HUDEP-2 (cell line): ENCODE measurements at regions not wholly inside any gene's neighbourhood (a gene's known extent, or its start where the extent isn't known, plus 50 kb on each side); places are given as distances from the start of the nearest gene placed in this dataset.

Experiments used
- DNase-seq, 76 experiments: peaks; one replicate each; lab custom pipeline; 2025; ENCODE audit not compliant: unreplicated experiment in 76 of 76; lab: John Stamatoyannopoulos, UW

DNA sequence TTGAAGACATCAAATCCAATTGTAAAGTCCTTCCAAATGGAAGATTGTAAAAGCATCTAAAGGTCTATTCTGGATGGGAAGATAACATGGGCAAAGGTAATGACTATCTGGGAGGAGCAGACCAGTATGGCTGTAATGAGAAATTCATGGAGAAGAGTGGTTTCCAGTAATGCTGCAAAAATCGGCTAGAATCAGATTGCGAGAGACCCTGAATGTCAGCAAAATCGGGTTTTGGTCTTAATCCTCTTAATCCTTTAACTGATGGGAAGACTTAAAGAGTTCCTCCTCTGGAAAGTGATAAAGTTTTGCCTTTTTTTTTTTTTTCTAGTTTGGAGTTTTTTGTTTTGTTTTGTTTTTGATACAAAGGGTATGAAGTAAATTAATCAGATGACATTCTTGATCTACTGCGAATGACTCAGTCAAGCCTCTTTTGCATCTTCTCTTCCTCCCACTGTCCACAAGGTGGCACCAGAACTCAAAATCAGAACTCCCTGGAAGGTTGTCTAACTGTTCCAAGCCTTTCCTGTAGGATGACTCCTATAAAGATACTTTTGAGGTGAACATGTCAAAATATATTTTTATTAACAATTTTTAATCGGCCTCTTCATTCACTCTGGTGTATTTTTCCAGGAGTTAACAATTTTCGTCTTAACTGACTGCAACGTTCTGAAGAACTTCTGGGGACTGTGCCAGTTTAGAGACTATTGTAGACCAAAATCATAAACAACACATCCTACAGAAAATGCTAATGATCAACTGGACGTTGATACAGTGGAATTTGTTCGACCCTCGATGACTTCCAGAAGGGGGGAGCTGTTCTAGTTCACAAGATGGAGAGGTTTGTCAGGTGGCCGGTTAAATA lies 213.3 kb upstream of the MIR17HG start:
- peak in 31 of 76 experiments; percentile 1 to 41 (median 11) for DNase-seq

DNA sequence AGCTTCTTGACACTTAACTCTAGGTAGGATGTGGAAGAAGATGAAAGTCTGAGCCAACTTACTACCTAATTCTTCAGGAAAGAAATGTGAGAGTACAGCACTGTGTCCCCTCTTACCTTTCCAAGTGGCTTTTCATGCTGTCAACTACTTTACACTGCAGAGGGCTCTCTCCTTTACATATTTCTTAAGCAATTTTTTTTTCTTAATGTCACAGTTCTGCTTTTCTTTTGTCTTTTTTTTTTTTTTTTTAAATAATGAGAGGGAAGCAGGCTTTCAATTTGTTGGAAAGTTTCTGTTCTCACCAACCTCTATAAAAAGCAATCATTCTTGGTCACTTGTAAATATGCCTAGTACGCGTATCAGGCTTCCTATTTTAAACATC lies 212.7 kb upstream of the MIR17HG start:
- DNase-seq: no peak

DNA sequence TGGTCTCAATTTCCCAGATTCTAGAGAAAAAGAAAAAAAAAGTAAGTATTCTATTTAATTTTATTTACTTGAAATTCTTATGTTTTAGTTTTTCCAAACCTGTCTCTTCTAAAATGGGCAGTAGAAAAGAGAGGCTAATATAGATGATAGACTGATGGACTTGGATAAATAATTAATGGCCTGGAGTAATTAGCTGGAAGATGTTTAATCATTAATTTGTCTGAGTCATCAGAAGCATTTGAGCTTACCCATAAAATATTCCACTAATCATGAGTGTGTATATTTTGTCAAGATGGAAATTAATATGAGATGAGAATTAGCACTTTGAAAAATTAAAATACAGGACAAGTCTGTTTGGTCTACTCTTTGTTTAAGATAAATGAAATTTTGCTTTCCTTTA lies 212.1 kb upstream of the MIR17HG start:
- no peak for DNase-seq

DNA sequence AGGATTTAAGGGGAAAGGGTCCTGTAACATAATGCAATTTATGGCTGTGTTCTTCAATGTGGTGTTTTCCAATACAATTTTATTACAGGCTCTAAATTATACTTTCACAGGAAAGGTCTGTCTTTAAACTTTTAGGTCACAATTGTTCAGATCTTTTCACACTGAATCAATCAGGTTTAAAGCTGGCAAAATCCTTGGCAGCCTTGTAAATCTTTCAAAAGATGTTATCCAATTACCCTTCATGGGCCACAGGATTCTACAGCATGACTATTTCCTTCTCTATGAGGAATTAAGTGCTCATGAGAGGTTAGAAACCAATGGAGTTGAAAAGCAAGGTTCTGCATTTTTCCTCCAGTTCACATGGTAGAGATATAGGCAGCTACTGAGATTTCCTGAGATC lies 211.5 kb upstream of the MIR17HG start:
- no peak for DNase-seq

DNA sequence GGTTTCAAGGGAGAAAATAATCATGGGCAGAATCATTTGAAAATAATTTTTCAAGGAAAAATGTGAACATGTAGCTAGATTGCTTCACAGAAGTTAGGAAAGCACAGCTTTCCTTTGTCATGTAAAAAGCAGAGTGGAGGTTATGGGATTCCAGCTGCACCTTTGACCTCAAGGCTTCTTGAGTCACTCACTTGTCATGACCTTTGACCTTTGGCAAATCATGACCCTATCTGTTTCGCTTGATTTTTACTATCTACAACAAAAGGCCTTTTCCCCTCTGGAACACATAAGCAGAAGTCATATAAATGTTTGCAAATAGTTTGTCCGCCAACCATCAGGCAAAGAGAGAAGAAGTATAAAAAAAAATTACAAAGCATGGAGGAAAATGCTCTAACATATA lies 210.7 kb upstream of the MIR17HG start:
- no peak for DNase-seq

DNA sequence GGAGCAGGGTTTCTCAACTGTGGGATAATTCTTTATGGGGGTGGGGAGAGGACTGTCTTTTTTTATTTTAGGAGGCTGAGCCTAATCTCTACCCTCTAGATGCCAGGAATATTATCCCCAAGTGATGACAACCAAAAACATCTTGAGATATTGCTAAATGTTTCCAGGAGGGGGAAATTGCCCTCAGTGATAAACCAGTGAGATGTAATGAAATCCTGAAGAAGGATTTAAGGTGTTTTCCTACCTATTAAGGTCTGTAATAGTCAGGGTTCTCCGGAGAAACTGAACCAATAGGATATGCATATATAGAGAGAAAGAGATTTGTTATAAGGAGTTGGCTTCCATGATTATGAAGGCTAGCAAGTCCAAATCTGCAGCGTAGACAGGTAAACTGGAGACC lies 208.3 kb upstream of the MIR17HG start:
- no peak for DNase-seq

DNA sequence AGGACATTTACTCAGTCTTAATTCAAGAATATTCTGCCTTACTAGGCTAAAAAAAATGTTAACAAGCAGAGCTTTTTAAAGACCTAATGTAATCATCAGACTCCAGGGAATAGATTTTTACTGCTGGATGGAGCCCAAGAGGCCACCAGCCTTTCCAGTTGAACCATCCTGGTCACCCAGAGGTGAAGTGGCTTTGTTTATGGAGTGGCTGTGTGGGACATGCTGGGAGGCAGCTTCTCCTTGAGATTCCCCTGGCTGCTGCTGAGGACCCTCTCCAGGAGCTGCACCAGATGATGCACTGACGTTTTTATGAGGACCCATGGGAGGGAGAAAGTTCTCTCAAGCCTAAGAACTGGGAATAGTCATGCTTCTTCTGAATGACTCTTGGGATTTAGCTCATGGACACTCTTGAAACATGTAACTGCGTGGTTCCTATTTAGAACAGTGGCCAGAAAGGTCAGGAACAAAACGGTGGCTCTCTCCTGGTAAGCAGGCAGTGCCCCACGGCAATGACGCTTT lies 205.9 kb upstream of the MIR17HG start:
- no peak for DNase-seq

DNA sequence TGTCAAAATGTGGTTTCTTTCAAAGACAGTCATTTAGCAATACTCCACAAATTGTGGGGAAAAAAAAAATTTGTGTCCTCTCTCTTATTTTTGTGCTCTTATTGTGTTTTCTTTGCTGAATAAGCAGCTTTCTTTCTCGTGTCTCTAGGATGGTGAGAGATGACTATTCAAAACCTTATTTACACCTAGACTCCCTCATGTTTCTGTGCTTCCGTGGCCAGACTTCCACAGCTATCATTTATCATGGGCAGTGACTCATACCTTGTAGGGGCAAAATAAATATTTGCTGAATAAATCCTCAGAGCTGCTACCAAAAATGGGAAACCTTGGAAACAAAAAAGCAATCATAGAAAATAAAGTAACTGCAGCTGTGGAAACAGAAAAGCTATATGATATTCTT lies 204.9 kb upstream of the MIR17HG start:
- no peak for DNase-seq

DNA sequence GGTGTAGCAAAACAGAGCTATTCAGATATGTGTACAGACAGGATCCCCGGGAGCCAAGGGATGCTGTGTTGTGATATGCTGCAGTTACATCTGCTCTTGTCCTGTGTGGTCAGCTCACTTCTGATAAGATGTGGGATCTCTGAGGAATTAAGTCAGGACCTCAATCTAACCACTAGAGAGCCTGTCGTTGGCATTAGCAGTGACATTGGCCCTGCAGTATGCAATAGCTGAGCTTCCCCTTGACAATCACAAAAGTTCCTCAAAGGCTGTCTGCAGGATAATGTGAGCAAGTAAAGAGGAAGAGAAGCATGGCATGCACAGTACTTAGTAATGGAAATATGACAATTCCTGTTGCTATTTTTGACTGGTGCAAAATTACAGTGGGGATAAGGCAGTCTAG lies 203.4 kb upstream of the MIR17HG start:
- DNase-seq: peak in 1 of 76 experiments; percentile 4

DNA sequence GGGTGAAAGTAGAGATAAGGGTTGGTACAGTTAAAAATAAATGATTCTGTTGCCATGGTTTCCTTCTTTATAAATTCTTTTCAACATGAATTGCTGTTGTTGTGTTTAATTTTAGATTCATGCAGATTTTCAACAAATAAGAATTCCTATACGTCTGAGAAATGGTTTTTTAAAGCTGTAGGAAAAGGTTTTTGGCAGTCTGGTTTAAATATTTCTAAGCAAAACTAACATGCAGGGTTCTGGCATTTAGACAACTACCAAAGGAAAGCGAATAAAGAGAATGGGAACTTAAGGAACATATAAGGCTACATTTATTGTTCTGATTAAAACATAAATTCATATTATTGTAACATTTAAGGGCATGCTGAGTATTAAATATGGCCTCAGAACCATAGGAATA lies 203.0 kb upstream of the MIR17HG start:
- no peak for DNase-seq

DNA sequence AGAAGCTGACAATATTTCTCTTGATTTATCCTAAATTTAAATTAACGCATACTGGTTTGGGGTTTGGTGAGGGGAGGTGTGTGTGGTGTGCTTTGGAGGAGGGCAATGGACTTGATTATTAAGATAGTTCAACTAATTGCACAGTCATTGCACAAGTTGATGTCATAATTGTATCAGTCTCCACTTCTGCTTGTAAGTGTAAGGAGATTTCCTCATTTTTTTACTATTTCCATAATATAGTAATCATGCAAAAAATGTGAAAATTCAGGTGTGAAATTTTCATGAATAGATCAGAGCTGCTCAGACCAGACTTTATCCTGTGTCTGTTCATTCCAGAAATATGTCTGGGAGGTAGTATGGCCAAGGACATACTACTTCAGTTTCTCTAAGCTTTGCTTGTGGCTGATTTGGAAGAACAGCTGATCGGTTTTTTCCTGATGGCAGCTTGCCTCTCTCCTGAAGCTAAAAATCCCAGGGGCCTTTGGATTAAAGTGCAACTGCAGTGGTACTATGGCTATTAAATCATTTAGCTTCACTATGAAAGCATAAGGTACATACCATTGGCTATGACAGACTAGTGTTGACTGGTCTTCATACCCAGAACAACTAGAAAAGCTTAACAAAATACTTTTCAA lies 201.8 kb upstream of the MIR17HG start:
- DNase-seq: no peak

DNA sequence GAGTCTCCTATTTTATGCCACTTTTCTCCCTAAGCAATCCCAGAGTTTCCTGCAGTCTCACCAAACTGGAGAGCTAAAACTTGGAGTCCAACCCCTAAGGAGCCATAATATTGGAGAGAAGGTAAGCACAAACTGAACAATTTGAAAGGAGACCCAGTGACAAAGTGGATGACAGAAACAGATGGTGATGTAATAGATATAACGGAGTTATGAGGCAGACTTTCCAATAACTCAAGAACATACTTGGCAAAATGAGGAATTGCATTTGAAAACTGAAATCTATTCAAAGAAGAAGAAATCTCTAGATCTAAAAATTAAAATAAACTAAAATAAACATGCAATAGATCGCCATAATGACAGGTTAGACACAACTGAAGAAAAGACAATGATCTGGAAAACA lies 200.9 kb upstream of the MIR17HG start:
- DNase-seq: no peak

DNA sequence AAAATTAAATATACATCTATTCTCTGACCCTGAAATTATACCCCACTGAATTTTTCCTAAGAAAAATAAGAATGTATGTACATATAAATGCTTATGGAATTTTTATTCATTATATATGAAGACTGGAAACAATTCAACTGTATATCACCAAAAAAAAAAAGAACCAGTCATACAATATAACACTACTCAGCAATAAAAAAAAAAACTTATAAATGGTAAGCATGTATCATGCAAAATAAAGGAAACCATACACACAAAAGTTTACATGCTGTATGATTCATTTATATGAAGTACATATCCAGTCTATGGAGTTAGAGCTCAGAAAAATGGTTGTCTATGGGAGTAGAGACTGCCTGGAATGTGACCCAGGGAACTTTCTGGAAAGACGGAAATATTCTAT lies 199.4 kb upstream of the MIR17HG start:
- no peak for DNase-seq

DNA sequence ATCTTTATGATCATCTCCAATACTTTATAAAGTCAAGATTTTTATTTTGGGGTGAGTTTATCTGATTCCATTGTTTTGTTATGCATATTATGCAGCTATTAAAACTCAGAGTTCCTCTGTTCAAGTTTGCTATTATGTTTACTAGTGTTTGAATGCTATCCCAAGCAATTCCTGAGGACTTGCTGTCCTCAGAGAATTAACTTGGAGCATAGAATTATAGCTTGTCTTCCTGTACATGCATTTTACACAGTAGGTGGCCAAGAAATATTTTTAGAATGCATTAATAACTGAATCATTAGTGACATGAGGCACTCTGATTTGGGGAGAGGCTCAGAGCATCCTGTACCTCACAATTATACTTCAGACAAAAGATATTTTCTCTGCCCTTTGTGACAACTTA lies 195.6 kb upstream of the MIR17HG start:
- no peak for DNase-seq

DNA sequence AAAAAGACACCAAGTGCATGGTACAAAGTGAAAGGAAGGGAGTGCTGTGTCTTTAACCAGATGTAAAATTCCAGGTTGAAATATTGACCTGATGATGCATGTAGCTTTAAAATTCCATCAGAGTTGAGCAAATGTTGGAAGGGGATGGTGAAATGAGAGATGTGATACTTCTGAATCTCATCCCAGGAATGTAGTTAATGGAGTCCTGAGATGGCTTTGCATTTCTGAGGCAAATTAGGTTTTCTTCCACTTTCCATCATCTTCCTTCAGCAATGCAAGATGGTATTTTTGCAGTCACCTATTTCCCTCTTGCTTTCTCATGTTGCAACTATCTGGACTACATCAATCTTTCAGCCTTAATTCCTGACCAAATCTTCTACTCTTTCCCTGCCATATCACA lies 194.1 kb upstream of the MIR17HG start:
- DNase-seq: no peak

DNA sequence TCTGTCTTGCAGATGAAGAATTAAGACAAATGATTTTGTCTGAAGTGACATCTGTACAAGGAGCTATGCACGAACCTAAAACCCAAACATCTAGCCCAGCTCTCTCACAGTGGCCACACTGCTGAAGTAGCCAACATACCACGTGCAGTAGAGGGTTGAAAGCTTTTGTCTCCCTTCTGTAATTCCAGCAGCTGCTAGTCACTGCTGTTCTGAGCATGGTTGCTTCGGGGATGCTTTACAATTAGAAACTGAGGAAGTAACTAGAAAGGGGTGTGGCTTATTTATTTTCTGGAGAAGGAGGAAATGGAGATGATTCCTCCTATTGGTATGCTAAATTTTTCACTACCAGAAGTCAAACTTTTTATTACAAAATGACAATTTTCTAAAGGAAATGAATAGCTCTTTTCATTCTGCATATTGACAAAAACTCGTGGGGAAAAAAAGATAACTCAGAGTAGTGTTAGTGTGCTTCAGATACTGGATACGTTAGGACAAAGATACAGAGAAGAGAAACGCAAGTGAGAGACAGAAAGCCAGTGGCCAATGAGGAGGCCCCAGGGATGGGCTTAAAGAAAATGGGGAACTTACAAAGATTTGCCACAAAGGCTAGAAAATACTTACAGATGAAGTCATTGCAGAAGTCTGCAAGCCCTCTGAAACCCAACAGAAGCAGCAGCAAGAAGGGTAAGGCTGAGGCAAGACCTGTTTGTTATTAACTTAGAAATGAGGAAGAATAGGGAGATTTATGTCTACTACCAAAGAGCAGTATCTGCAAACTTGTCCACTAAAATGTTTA lies 192.7 kb upstream of the MIR17HG start:
- DNase-seq: no peak

DNA sequence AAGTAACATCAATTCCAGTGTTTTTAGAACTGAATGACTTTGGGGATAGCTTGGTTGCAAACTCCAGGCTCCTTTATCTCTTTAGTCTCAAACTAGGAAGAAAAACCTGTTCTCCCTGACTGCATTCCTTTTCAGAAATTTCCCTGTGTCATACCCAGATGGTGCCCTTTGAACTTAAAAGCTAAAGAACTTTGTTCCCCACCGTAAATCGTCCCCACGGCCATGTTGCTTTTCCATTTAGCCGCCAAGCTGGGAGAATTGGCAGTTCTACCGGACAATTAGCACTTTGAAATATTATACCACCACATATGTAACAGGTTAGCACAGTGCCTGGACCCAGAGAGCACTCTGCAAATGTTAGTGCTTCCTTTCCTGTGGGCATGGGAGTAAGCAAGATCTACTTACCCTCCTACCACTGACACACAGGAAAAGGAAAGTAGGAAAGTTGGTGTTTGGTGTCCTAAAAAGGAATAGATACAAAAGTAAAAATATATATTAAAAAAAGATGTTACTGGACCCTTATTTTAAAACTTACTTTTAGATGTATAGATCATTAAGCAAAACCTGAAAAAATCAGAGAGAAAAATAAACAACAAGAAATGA lies 191.9 kb upstream of the MIR17HG start:
- DNase-seq: no peak

DNA sequence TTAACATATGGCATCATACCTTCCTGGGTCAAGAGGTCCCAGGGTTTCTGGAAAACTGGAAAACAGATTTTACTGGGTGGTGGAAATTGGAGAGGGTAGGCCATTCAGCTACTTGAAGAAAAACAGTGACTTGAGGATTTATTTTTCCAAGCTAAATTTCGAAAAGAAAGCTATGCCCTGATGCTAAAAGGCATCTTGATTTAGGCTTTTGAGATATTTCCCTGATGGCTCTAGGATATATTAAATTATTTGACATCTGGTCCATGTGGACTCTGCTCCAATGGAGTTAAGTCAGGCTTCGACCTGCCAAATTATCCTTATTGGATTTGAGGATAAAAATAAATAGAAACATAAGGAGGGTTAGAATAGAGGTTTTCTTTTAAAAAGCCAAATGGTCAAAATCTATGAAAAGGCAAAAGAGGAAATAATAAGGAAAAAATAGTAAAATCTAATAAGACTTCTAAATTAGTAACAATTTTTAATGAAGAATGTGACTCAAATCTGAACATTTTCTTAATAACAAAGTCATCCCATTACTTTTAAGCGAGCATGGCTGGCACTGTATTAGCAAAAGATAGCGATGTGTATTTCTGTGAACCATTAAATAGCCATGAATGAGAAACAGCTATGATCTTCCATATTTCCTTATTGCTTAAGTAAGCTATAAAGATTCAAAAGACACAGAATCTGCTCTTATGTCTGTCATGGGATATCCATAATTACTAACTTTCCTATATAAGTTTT lies 190.0 kb upstream of the MIR17HG start:
- DNase-seq: no peak

DNA sequence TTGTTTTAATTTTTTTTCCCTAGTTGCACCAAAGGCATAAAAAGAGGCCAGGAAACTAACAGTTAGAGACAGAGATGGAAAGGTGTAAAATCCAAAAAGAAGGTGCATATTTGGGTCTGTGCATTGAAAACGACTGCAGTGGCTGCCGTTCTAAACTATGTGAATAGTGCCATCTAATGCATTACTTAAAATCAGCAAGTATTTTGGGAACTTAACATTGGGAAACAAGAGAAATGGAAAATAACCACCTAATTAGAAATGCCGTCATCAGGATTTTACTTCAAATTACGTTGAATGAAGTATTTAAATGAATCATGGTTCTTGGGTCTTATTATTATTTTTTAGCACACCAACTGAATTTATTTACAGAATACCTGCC lies 189.5 kb upstream of the MIR17HG start:
- no peak for DNase-seq

DNA sequence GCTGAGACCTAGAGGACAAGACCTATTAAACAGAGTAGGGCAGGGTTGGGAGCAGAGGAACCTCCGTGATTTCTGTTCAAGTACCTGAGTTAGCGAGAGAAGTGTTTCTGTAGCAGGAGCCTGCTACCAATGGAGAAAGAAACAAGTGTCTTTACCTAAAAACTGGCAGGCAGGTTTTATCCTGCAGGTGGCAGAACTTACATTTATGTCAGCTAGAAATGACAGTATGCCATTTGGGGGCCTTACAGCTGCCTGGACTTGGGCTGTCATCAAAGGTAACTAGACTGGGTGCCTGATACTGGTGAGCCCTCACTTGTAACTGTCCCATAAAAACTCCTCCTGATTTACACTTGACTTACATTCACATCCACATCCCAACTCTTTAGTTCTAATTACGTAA lies 185.3 kb upstream of the MIR17HG start:
- peak in 1 of 76 experiments; percentile 3 for DNase-seq
